ENCODE measurements at regions not wholly inside any gene's neighbourhood (a gene's known extent, or its start where the extent isn't known, plus 50 kb on each side); places are given as distances from the start of the nearest gene placed in this dataset.

- TF ChIP-seq POLR2A (IDR thresholded peaks at IDR 0.05) (no peak), CTCF (IDR thresholded peaks at IDR 0.05) (no peak)
Measured at GRCh38 chr18:61222206-61222605, 111.0 kb upstream of the CDH20 start.

Data from Peyer's patch (tissue), 4 donors.